IMR-90 (cell line): ENCODE measurements at regions not wholly inside any gene's neighbourhood (a gene's known extent, or its start where the extent isn't known, plus 50 kb on each side); places are given as distances from the start of the nearest gene placed in this dataset.

ENCODE experiments used
- ATAC-seq: fragments of 200-7000 bp; cut with Tn5 transposase; 2 replicates; pipeline ENCODE4 v1.9.1; 2020; ENCODE audit warnings: low read depth, mild to moderate bottlenecking, moderate library complexity
- BruUV-seq: library from RNA; stranded (reverse); fragments of 400-500 nt; replicated peaks from 2 replicates; lab custom pipeline; 2021; lab: Mats Ljungman, UMichigan
- CTCF ChIA-PET: fragments of 300-600 bp; formaldehyde crosslinking; extraction: SDS; loops from one replicate; lab custom pipeline; 2021; ENCODE audit warnings: antibody characterized with exemption; lab: Yijun Ruan, JAX
- POLR2A ChIA-PET: fragments of 300-600 bp; sonication (Branson Sonifier 250); formaldehyde crosslinking; loops from one replicate; lab custom pipeline; 2022; ENCODE audit warnings: antibody characterized with exemption; ENCODE audit not compliant: unreplicated experiment; lab: Charles Lee
- DNase-seq: peaks from one replicate; pipeline ENCODE4 v3.0.0; 2013
- H2AFZ ChIP-seq: replicated peaks from 2 replicates; pipeline ENCODE3; 2013; ENCODE audit warnings: low read length, mild to moderate bottlenecking; ENCODE audit not compliant: poor library complexity
- H2AK5ac ChIP-seq: 2 replicates; pipeline ENCODE4 v1.6.1; 2013; ENCODE audit warnings: low read depth, low read length, inconsistent platforms
- H2AK9ac ChIP-seq: replicated peaks from 2 replicates; pipeline ENCODE3; 2013; ENCODE audit warnings: mild to moderate bottlenecking, low read depth, low read length, moderate library complexity; ENCODE audit not compliant: poor library complexity
- H2BK120ac ChIP-seq: 2 replicates; pipeline ENCODE4 v1.6.1; 2013; ENCODE audit warnings: low read depth, low read length, inconsistent platforms
- H2BK15ac ChIP-seq: 3 replicates; pipeline ENCODE4 v1.6.1; 2013; ENCODE audit warnings: low read depth, low read length, inconsistent platforms
- H2BK20ac ChIP-seq: 2 replicates; pipeline ENCODE4 v1.6.1; 2013; ENCODE audit warnings: low read depth, mild to moderate bottlenecking, inconsistent platforms, low read length, moderate library complexity
- H2BK5ac ChIP-seq: 2 replicates; pipeline ENCODE4 v1.6.1; 2013; ENCODE audit warnings: mild to moderate bottlenecking, low read depth, low read length, inconsistent platforms; ENCODE audit not compliant: poor library complexity, severe bottlenecking
- H3K14ac ChIP-seq: replicated peaks from 2 replicates; pipeline ENCODE4 v1.6.1; 2013; ENCODE audit warnings: low read depth, low read length, inconsistent platforms
- H3K18ac ChIP-seq: 2 replicates; pipeline ENCODE4 v1.6.1; 2013; ENCODE audit warnings: low read depth, low read length, control low read depth
- H3K23ac ChIP-seq: 2 replicates; pipeline ENCODE4 v1.6.1; 2013; ENCODE audit warnings: low read depth, low read length, inconsistent platforms
- H3K27ac ChIP-seq: 2 replicates; pipeline ENCODE4 v1.5.1; 2013; ENCODE audit warnings: mild to moderate bottlenecking, control low read depth, low read length; ENCODE audit not compliant: insufficient read depth
- H3K27me3 ChIP-seq: 2 replicates; pipeline ENCODE4 v1.6.1; 2013; ENCODE audit warnings: low read length; ENCODE audit not compliant: control insufficient read depth, insufficient read depth
- H3K36me3 ChIP-seq: 2 replicates; pipeline ENCODE4 v1.6.1; 2013; ENCODE audit warnings: low read length, mixed read lengths; ENCODE audit not compliant: control insufficient read depth, insufficient read depth
- H3K4ac ChIP-seq: 2 replicates; pipeline ENCODE4 v1.6.1; 2013; ENCODE audit warnings: low read depth, low read length, inconsistent platforms
- H3K4me1 ChIP-seq: 2 replicates; pipeline ENCODE4 v1.6.1; 2013; ENCODE audit warnings: low read length, mixed read lengths; ENCODE audit not compliant: control insufficient read depth, insufficient read depth
- H3K4me2 ChIP-seq: 2 replicates; pipeline ENCODE4 v1.6.1; 2013; ENCODE audit warnings: low read depth, mild to moderate bottlenecking, control low read depth, low read length, moderate library complexity
- H3K4me3 ChIP-seq: 2 replicates; pipeline ENCODE4 v1.5.1; 2013; ENCODE audit warnings: low read depth, mild to moderate bottlenecking, control low read depth, low read length, moderate library complexity; ENCODE audit not compliant: insufficient read depth
- H3K56ac ChIP-seq: 2 replicates; pipeline ENCODE4 v1.6.1; 2013; ENCODE audit warnings: low read length, inconsistent platforms; ENCODE audit not compliant: insufficient read depth; ENCODE audit errors: extremely low read depth
- H3K79me1 ChIP-seq, 2 experiments: 2 replicates each; pipeline ENCODE4 v1.6.1; 2013; ENCODE audit warnings: low read length in 2 of 2, inconsistent platforms in 1 of 2, low read depth in 1 of 2
- H3K9ac ChIP-seq: 2 replicates; pipeline ENCODE4 v1.6.1; 2013; ENCODE audit warnings: low read depth, low read length, control low read depth
- H3K9me1 ChIP-seq: 2 replicates; pipeline ENCODE4 v1.6.1; 2013; ENCODE audit warnings: low read length, inconsistent platforms; ENCODE audit not compliant: insufficient read depth
- H3K9me3 ChIP-seq: 2 replicates; pipeline ENCODE4 v1.6.1; 2013; ENCODE audit warnings: low read length; ENCODE audit not compliant: control insufficient read depth, insufficient read depth
- H4K20me1 ChIP-seq: 2 replicates; pipeline ENCODE4 v1.6.1; 2013; ENCODE audit warnings: low read length, inconsistent platforms; ENCODE audit not compliant: insufficient read depth
- H4K5ac ChIP-seq: 2 replicates; pipeline ENCODE4 v1.6.1; 2013; ENCODE audit warnings: mild to moderate bottlenecking, low read depth, low read length, control low read depth
- H4K8ac ChIP-seq, 2 experiments: 2 replicates each; pipeline ENCODE4 v1.6.1; 2013; ENCODE audit warnings: low read depth in 2 of 2, low read length in 2 of 2, control low read depth in 1 of 2, inconsistent platforms in 1 of 2
- H4K91ac ChIP-seq: 2 replicates; pipeline ENCODE4 v1.6.1; 2013; ENCODE audit warnings: low read depth, low read length, inconsistent platforms; ENCODE audit not compliant: insufficient read depth
- BHLHE40 ChIP-seq: fragments of 150-350 bp; IDR thresholded peaks from 2 replicates; pipeline ENCODE4 v1.6.1; 2016; ENCODE audit warnings: mild to moderate bottlenecking, low read depth, low read length
- CHD1 ChIP-seq: IDR thresholded peaks from 2 replicates; pipeline ENCODE4 v1.6.1; 2012; ENCODE audit warnings: low read depth, low read length, improper control_type of control experiment
- CTCF ChIP-seq: conservative IDR thresholded peaks from 2 replicates; pipeline ENCODE4 v1.5.1; 2012; ENCODE audit warnings: mild to moderate bottlenecking, low read depth, low read length, improper control_type of control experiment
- ELK1 ChIP-seq: fragments of 150-350 bp; IDR thresholded peaks from 2 replicates; pipeline ENCODE4 v1.6.1; 2016; ENCODE audit warnings: low read depth, mild to moderate bottlenecking, low read length, moderate library complexity, borderline replicate concordance
- FOS ChIP-seq: fragments of 150-350 bp; IDR thresholded peaks from 2 replicates; pipeline ENCODE4 v1.6.1; 2016; ENCODE audit warnings: low read depth, low read length
- MAZ ChIP-seq: IDR thresholded peaks from 2 replicates; pipeline ENCODE4 v1.6.1; 2012; ENCODE audit warnings: low read depth, mild to moderate bottlenecking, low read length, improper control_type of control experiment, moderate library complexity, borderline replicate concordance
- MXI1 ChIP-seq: IDR thresholded peaks from 2 replicates; pipeline ENCODE4 v1.6.1; 2012; ENCODE audit warnings: low read depth, mild to moderate bottlenecking, low read length, moderate library complexity, borderline replicate concordance
- NFE2L2 ChIP-seq: fragments of 150-350 bp; IDR thresholded peaks from 2 replicates; pipeline ENCODE4 v1.6.1; 2016; ENCODE audit warnings: low read depth, mild to moderate bottlenecking, low read length
- POLR2A ChIP-seq: IDR thresholded peaks from 2 replicates; pipeline ENCODE4 v1.6.1; 2012; ENCODE audit warnings: mild to moderate bottlenecking, low read depth, low read length
- RAD21 ChIP-seq: IDR thresholded peaks from 2 replicates; pipeline ENCODE4 v1.6.1; 2012; ENCODE audit warnings: low read length, improper control_type of control experiment
- RCOR1 ChIP-seq: IDR thresholded peaks from 2 replicates; pipeline ENCODE4 v1.6.1; 2012; ENCODE audit warnings: mild to moderate bottlenecking, low read length, improper control_type of control experiment; ENCODE audit not compliant: insufficient replicate concordance
- RFX5 ChIP-seq: IDR thresholded peaks from 2 replicates; pipeline ENCODE4 v1.8.0; 2012; ENCODE audit warnings: low read depth, mild to moderate bottlenecking, low read length, moderate library complexity
- SMC3 ChIP-seq: fragments of 150-350 bp; IDR thresholded peaks from 2 replicates; pipeline ENCODE4 v1.6.1; 2016; ENCODE audit warnings: low read depth, mild to moderate bottlenecking, antibody characterized with exemption, low read length, moderate library complexity
- USF2 ChIP-seq: fragments of 150-350 bp; IDR thresholded peaks from 2 replicates; pipeline ENCODE4 v1.6.1; 2017; ENCODE audit warnings: mild to moderate bottlenecking, antibody characterized with exemption, low read length, low read depth
- WGBS, 2 experiments: methylation state at CpG; one replicate each; pipeline versions ENCODE4 v1.1.5 to v1.1.7; 2013; ENCODE audit warnings: missing lambda C conversion rate in 2 of 2; ENCODE audit not compliant: insufficient read length in 1 of 2; ENCODE audit errors: extremely low coverage in 2 of 2; 5-methylcytosine and 5-hydroxymethylcytosine counted together
- dilution Hi-C: fragments of 300-500 bp; cut with HindIII; formaldehyde crosslinking; loops from one replicate; pipeline ENCODE4 v1.14.3; 2018; ENCODE audit warnings: low sequenced_read_pairs; ENCODE audit not compliant: unreplicated experiment
- in situ Hi-C: fragments of 300-500 bp; cut with MboI; formaldehyde crosslinking; loops from 3 replicates; pipeline ENCODE4 v1.14.3; 2019; ENCODE audit warnings: low sequenced_read_pairs, inconsistent platforms, mixed read lengths
- intact Hi-C: fragments of 100-400 bp; cut with micrococcal nuclease; formaldehyde crosslinking; loops from 2 replicates; pipeline ENCODE4 v1.10.0; 2022

GRCh38 chr4:31979988-31980387, 1259.8 kb downstream of the PCDH7 start:
- Histone ChIP-seq H4K20me1 (no peaks in the 10 kb centered on the region), H2BK120ac (no peak overlapping the region), H4K5ac (no peak overlapping the region), H3K36me3 (no peaks in the 10 kb centered on the region), H3K18ac (no peak overlapping the region), H3K9me1 (no peaks in the 10 kb centered on the region), H3K4ac (no peak overlapping the region), H4K8ac (no peak overlapping the region), H4K91ac (no peak overlapping the region), H3K23ac (no peak overlapping the region), H3K4me3 (no peak overlapping the region), H2BK5ac (no peak overlapping the region), H3K4me2 (no peak overlapping the region), H2AK5ac (no peak overlapping the region), H3K4me1 (no peaks in the 10 kb centered on the region), H3K9me3 (no peaks in the 10 kb centered on the region; the same call in 1 of the 2 replicates), H3K79me1 (no peaks in the 10 kb centered on the region), H3K27me3 (no peaks in the 10 kb centered on the region), H2BK20ac (no peak overlapping the region), H2AFZ (no peak overlapping the region), H3K14ac (no peak overlapping the region), H3K27ac (no peak overlapping the region), H3K9ac (no peak overlapping the region), H3K56ac (no peak overlapping the region), H2AK9ac (no peak overlapping the region), H2BK15ac (no peak overlapping the region)
- WGBS, 2 experiments: no CpG with 5 or more reads among the region's 2 CpGs
- POLR2A ChIA-PET: no interaction called here
- CTCF ChIA-PET: no interaction called here
- no peak for ATAC-seq
- in situ Hi-C loops: no loop called here
- no peak for DNase-seq
- TF ChIP-seq NFE2L2 (no peak), MXI1 (no peak), FOS (no peak), ELK1 (no peak), RFX5 (no peak), RCOR1 (no peak), CHD1 (no peak), BHLHE40 (no peak), SMC3 (no peak), USF2 (no peak), MAZ (no peak), POLR2A (no peak), RAD21 (no peak), CTCF (no peak)
- no TSS peak for BruUV-seq
- dilution Hi-C loops: no loop called here
- intact Hi-C loops: no loop called here
